ENCODE measurements at regions not wholly inside any gene's neighbourhood (a gene's known extent, or its start where the extent isn't known, plus 50 kb on each side); places are given as distances from the start of the nearest gene placed in this dataset.
"Not testable (repeated sequence)": the region's sequence is repeated elsewhere in the genome, so short reads cannot be mapped to it uniquely, and the experiment has no call there.

DNA sequence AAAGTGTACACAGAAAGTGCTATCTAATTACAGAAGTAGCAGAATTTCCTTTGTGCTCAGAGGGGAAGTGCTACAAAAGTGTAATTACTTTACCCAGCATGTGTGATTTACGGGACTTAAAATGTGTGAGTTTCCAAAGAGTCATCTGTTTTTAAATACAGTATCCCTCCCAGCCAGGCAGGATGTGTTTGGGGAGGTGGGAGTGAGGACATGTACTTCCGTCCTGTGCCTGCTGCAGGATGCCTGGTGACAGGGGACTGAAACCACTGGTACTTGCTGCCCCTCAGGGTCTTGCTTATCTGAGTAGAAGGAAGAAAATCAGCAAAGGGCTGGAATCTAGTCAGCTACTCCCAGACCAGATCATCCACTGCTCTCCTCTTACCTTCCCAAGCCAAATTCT is 77.5 kb downstream of the FAM47C start:
- not testable (repeated sequence) for TF ChIP-seq POLR2A (IDR thresholded peaks at IDR 0.05; ENCODE audit: low read depth, low read length); POLR2AphosphoS5 (IDR thresholded peaks at IDR 0.05; ENCODE audit: low read depth, low read length); POU2F2 (IDR thresholded peaks at IDR 0.05; ENCODE audit: low read depth, low read length); TAF1 (IDR thresholded peaks at IDR 0.05; ENCODE audit: low read depth, low read length); SPI1 (IDR thresholded peaks at IDR 0.05; ENCODE audit: low read depth, low read length); PAX5 (IDR thresholded peaks at IDR 0.05; ENCODE audit: insufficient read depth, low read length, severe bottlenecking)
